NCI-H82 (cell line): ENCODE measurements at regions not wholly inside any gene's neighbourhood (a gene's known extent, or its start where the extent isn't known, plus 50 kb on each side); places are given as distances from the start of the nearest gene placed in this dataset.

Source experiments
- DNase-seq: peaks from one replicate; lab custom pipeline; 2025; lab: John Stamatoyannopoulos, UW

GRCh38 chr3:82940124-82940523, 1178.7 kb upstream of the GBE1 start:
- no peak for DNase-seq

GRCh38 chr3:82939491-82940097, 1178.1 kb upstream of the GBE1 start:
- no peak for DNase-seq

GRCh38 chr3:82938821-82939328, 1177.4 kb upstream of the GBE1 start:
- DNase-seq: no peak

- peak; percentile 6 for DNase-seq
Measured at GRCh38 chr3:82927309-82928253, 1166.1 kb upstream of the GBE1 start.

- peak; percentile 92 for DNase-seq
Measured at GRCh38 chr3:82891028-82891427, 1129.6 kb upstream of the GBE1 start.

- DNase-seq: no peak
Measured at GRCh38 chr3:82883072-82883471, 1121.6 kb upstream of the GBE1 start.

GRCh38 chr3:82875401-82875800, 1114.0 kb upstream of the GBE1 start:
- DNase-seq: no peak

- DNase-seq: no peak
Measured at GRCh38 chr3:82839871-82840270, 1078.4 kb upstream of the GBE1 start.

GRCh38 chr3:82834098-82834497, 1072.7 kb upstream of the GBE1 start:
- DNase-seq: no peak

GRCh38 chr3:82824491-82824890, 1063.0 kb upstream of the GBE1 start:
- no peak for DNase-seq

GRCh38 chr3:82816086-82816485, 1054.6 kb upstream of the GBE1 start:
- DNase-seq: no peak

- DNase-seq: no peak
Measured at GRCh38 chr3:82815417-82816058, 1054.1 kb upstream of the GBE1 start.

- no peak for DNase-seq
Measured at GRCh38 chr3:82814660-82815059, 1053.2 kb upstream of the GBE1 start.

- DNase-seq: no peak
Measured at GRCh38 chr3:82807781-82808180, 1046.3 kb upstream of the GBE1 start.

GRCh38 chr3:82802501-82802900, 1041.1 kb upstream of the GBE1 start:
- DNase-seq: no peak

GRCh38 chr3:82800248-82800647, 1038.8 kb upstream of the GBE1 start:
- no peak for DNase-seq

GRCh38 chr3:82796765-82797164, 1035.3 kb upstream of the GBE1 start:
- peak; percentile 74 for DNase-seq

GRCh38 chr3:82791241-82791640, 1029.8 kb upstream of the GBE1 start:
- DNase-seq: no peak

GRCh38 chr3:82790307-82791097, 1029.1 kb upstream of the GBE1 start:
- no peak for DNase-seq

- no peak for DNase-seq
Measured at GRCh38 chr3:82783194-82783593, 1021.7 kb upstream of the GBE1 start.

GRCh38 chr3:82773207-82773606, 1011.8 kb upstream of the GBE1 start:
- DNase-seq: peak; percentile 1

- peak; percentile 7 for DNase-seq
Measured at GRCh38 chr3:82764521-82764920, 1003.1 kb upstream of the GBE1 start.
